ENCODE measurements at regions not wholly inside any gene's neighbourhood (a gene's known extent, or its start where the extent isn't known, plus 50 kb on each side); places are given as distances from the start of the nearest gene placed in this dataset.
A peak's percentile ranks its signal among the peaks of the same experiment; 100 is the strongest.

GRCh38 chr7:108634036-108634435, 64.4 kb downstream of the DNAJB9 start:
- no peaks in the 10 kb centered on the region for H3K36me3 ChIP-seq (ENCODE audit: control insufficient read depth in 2 of 3, insufficient read depth in 3 of 3, low read length in 3 of 3)
- no peak for FAIRE-seq

GRCh38 chr7:108634535-108634934, 64.9 kb downstream of the DNAJB9 start:
- TF ChIP-seq, protein P1, sequence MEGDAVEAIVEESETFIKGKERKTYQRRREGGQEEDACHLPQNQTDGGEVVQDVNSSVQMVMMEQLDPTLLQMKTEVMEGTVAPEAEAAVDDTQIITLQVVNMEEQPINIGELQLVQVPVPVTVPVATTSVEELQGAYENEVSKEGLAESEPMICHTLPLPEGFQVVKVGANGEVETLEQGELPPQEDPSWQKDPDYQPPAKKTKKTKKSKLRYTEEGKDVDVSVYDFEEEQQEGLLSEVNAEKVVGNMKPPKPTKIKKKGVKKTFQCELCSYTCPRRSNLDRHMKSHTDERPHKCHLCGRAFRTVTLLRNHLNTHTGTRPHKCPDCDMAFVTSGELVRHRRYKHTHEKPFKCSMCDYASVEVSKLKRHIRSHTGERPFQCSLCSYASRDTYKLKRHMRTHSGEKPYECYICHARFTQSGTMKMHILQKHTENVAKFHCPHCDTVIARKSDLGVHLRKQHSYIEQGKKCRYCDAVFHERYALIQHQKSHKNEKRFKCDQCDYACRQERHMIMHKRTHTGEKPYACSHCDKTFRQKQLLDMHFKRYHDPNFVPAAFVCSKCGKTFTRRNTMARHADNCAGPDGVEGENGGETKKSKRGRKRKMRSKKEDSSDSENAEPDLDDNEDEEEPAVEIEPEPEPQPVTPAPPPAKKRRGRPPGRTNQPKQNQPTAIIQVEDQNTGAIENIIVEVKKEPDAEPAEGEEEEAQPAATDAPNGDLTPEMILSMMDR (IDR thresholded peaks at IDR 0.05; ENCODE audit: borderline replicate concordance, extremely low read depth, insufficient read depth), result no peak
- intact Hi-C loops (cut with DNase I), result no loop called here
- Histone ChIP-seq H3K27ac (ENCODE audit: low read depth in 2 of 2, low read length in 2 of 2) (no peak overlapping the region), H3K36me3 (ENCODE audit: control insufficient read depth in 2 of 3, insufficient read depth in 3 of 3, low read length in 3 of 3) (no peaks in the 10 kb centered on the region), H3K4me3 (ENCODE audit: low read length in 3 of 3) (no peak overlapping the region), H3K9me3 (ENCODE audit: control insufficient read depth in 2 of 3, insufficient read depth in 1 of 3, low read length in 3 of 3) (no peaks in the 10 kb centered on the region), H3K4me1 (ENCODE audit: control insufficient read depth in 2 of 3, insufficient read depth in 2 of 3, low read depth in 1 of 3, low read length in 3 of 3) (peaks cover 0 to 7% (median 6%) of the 10 kb centered on the region in 3 donors), H3K27me3 (ENCODE audit: control insufficient read depth, insufficient read depth, low read length) (no peaks in the 10 kb centered on the region), H3K9ac (ENCODE audit: low read length in 3 of 3) (no peak overlapping the region)
- no peak for FAIRE-seq
- no peak for DNase-seq

More at GRCh38 chr7:108634036-108634435, 64.4 kb downstream of the DNAJB9 start:
- no peak for DNase-seq
- Histone ChIP-seq H3K9me3 (ENCODE audit: control insufficient read depth in 2 of 3, insufficient read depth in 1 of 3, low read length in 3 of 3) (no peaks in the 10 kb centered on the region), H3K27me3 (ENCODE audit: control insufficient read depth, insufficient read depth, low read length) (no peaks in the 10 kb centered on the region), H3K4me1 (ENCODE audit: control insufficient read depth in 2 of 3, insufficient read depth in 2 of 3, low read depth in 1 of 3, low read length in 3 of 3) (peaks cover 0 to 7% (median 6%) of the 10 kb centered on the region in 3 donors), H3K4me3 (ENCODE audit: low read length in 3 of 3) (no peak overlapping the region), H3K27ac (ENCODE audit: low read depth in 2 of 2, low read length in 2 of 2) (no peak overlapping the region), H3K9ac (ENCODE audit: low read length in 3 of 3) (no peak overlapping the region)
- intact Hi-C loops (cut with DNase I), result no loop called here
- TF ChIP-seq, protein P1 (IDR thresholded peaks at IDR 0.05; ENCODE audit: borderline replicate concordance, extremely low read depth, insufficient read depth), result no peak

DNA sequence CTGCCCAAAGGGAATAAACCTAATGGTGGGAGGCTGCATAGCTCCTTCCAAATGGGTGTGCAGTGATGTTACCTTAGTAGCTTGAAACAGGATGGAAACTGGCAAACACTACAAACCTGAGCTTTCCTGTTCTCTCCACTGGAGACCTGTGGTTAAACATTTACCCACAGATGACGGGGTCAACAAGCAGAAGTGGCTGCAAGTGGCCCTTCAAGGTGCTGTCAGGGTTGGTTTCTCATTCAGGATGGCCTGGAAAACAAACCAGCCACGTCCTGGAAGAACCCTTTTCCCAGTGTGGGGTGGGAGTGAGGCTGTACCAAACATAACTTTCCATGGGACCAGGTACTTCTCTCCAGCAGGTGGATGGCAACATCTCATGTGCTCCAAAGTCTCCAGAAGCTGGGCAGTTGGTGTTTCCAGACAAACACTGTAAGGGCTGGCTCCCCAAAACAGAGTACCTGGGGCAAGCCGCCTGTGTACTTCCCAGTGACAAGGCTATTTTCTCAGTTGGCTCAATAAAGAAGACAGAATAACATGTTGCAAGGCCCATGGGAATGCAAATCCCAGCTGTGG, 67.5 kb downstream of the DNAJB9 start:
- Histone ChIP-seq H3K4me1 (ENCODE audit: control insufficient read depth in 2 of 3, insufficient read depth in 2 of 3, low read depth in 1 of 3, low read length in 3 of 3) (peaks cover 0 to 6% (median 5%) of the 10 kb centered on the region in 3 donors), H3K9ac (ENCODE audit: low read length in 3 of 3) (no peak overlapping the region), H3K36me3 (ENCODE audit: control insufficient read depth in 2 of 3, insufficient read depth in 3 of 3, low read length in 3 of 3) (no peaks in the 10 kb centered on the region), H3K9me3 (ENCODE audit: control insufficient read depth in 2 of 3, insufficient read depth in 1 of 3, low read length in 3 of 3) (no peaks in the 10 kb centered on the region), H3K27ac (ENCODE audit: low read depth in 2 of 2, low read length in 2 of 2) (peak overlapping the region in 1 of 2 donors; percentile 72), H3K27me3 (ENCODE audit: control insufficient read depth, insufficient read depth, low read length) (no peaks in the 10 kb centered on the region), H3K4me3 (ENCODE audit: low read length in 3 of 3) (no peak overlapping the region)
- TF ChIP-seq, protein P1 (IDR thresholded peaks at IDR 0.05; ENCODE audit: borderline replicate concordance, extremely low read depth, insufficient read depth), result no peak
- DNase-seq (peak in 3 of 5 donors; percentile 29 to 64 (median 55)), FAIRE-seq (no peak)
- intact Hi-C loops (cut with DNase I), result no loop called here

DNA sequence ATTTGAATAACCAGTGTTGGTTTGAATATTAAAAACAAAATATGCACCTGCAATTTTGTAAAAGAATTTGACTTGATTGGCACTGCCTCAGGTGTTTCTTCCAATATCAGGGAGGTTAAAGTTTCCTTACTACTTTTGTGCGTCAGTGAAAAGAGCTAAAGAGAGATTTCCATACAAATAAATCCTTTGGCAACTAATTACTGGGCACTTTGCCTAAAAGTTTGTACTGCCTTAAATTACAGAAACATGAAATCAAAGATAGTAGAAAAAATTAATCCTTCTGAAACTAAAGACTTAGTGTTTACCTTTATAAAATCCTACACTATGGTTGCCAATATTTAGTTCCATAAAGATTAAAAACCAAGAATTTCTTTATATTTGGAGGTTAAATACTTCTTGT, 72.5 kb downstream of the DNAJB9 start:
- no peak for FAIRE-seq
- no peaks in the 10 kb centered on the region for H3K36me3 ChIP-seq (ENCODE audit: control insufficient read depth in 2 of 3, insufficient read depth in 3 of 3, low read length in 3 of 3)

More for the DNA sequence above, 72.5 kb downstream of the DNAJB9 start:
- no peak overlapping the region for H3K27ac ChIP-seq (ENCODE audit: low read depth in 2 of 2, low read length in 2 of 2)
- intact Hi-C loops (cut with DNase I), result no loop called here
- TF ChIP-seq, protein P1 (IDR thresholded peaks at IDR 0.05; ENCODE audit: borderline replicate concordance, extremely low read depth, insufficient read depth), result no peak
- no peak for DNase-seq
- H3K9me3 ChIP-seq (ENCODE audit: control insufficient read depth in 2 of 3, insufficient read depth in 1 of 3, low read length in 3 of 3), result no peaks in the 10 kb centered on the region
- no peak overlapping the region for H3K9ac ChIP-seq (ENCODE audit: low read length in 3 of 3)
- peaks cover 0 to 5% (median 2%) of the 10 kb centered on the region in 3 donors for H3K4me1 ChIP-seq (ENCODE audit: control insufficient read depth in 2 of 3, insufficient read depth in 2 of 3, low read depth in 1 of 3, low read length in 3 of 3)
- H3K4me3 ChIP-seq (ENCODE audit: low read length in 3 of 3), result no peak overlapping the region
- no peaks in the 10 kb centered on the region for H3K27me3 ChIP-seq (ENCODE audit: control insufficient read depth, insufficient read depth, low read length)
